H1 (cell line): ENCODE measurements at regions not wholly inside any gene's neighbourhood (a gene's known extent, or its start where the extent isn't known, plus 50 kb on each side); places are given as distances from the start of the nearest gene placed in this dataset.

Experiments
- CTCF ChIA-PET: fragments of 300-600 bp; sonication (Branson Sonifier 250); formaldehyde crosslinking; loops from one replicate; lab custom pipeline; 2021; ENCODE audit not compliant: partially characterized antibody; lab: Charles Lee
- POLR2A ChIA-PET: fragments of 300-600 bp; sonication (Branson Sonifier 250); formaldehyde crosslinking; loops from one replicate; lab custom pipeline; 2021; ENCODE audit warnings: inconsistent platforms; ENCODE audit not compliant: partially characterized antibody; lab: Charles Lee
- DNase-seq, 2 experiments: peaks; one replicate each; pipeline versions ENCODE4 v3.0.0 to v3.0.0-alpha.2; 2010 to 2022; ENCODE audit warnings: low spot score in 2 of 2, low read depth in 1 of 2, mixed read lengths in 1 of 2
- FAIRE-seq: peaks from 2 replicates; lab custom pipeline; 2011; peaks lifted over from hg19 to GRCh38; lab: Jason Lieb, UNC
- H2AFZ ChIP-seq: 2 replicates; pipeline ENCODE4 v1.8.1; 2012; ENCODE audit warnings: low read length, inconsistent platforms
- H2AK5ac ChIP-seq: 2 replicates; pipeline ENCODE4 v1.6.1; 2013; ENCODE audit warnings: low read depth, low read length
- H2BK120ac ChIP-seq: replicated peaks from 2 replicates; pipeline ENCODE3; 2013; ENCODE audit warnings: low read depth, low read length, inconsistent platforms
- H2BK12ac ChIP-seq: 2 replicates; pipeline ENCODE4 v1.6.1; 2013; ENCODE audit warnings: low read depth, low read length
- H2BK15ac ChIP-seq: 2 replicates; pipeline ENCODE4 v1.6.1; 2013; ENCODE audit warnings: low read length
- H2BK20ac ChIP-seq: 2 replicates; pipeline ENCODE4 v1.6.1; 2013; ENCODE audit warnings: low read length
- H2BK5ac ChIP-seq: 2 replicates; pipeline ENCODE4 v1.6.1; 2013; ENCODE audit warnings: low read depth, low read length
- H3K14ac ChIP-seq: 2 replicates; pipeline ENCODE4 v1.6.1; 2013; ENCODE audit warnings: inconsistent platforms; ENCODE audit not compliant: insufficient read length
- H3K18ac ChIP-seq: 2 replicates; pipeline ENCODE4 v1.6.1; 2013; ENCODE audit warnings: low read length; ENCODE audit errors: extremely low read depth
- H3K23ac ChIP-seq: 2 replicates; pipeline ENCODE4 v1.6.1; 2013; ENCODE audit warnings: inconsistent platforms; ENCODE audit not compliant: insufficient read length
- H3K23me2 ChIP-seq: 2 replicates; pipeline ENCODE4 v1.6.1; 2013; ENCODE audit warnings: low read depth, low read length
- H3K27ac ChIP-seq: 2 replicates; pipeline ENCODE4 v1.6.1; 2011; ENCODE audit warnings: low read depth, low read length, inconsistent platforms
- H3K27me3 ChIP-seq, 4 experiments: replicated peaks in 1 of 4; 1 replicate in 1 of 4; 2 replicates in 3 of 4; pipeline versions ENCODE4 v1.6.1 to v1.8.1; 2011 to 2013; ENCODE audit warnings: low read length in 3 of 4, mild to moderate bottlenecking in 3 of 4, inconsistent platforms in 2 of 4, mixed read lengths in 2 of 4, moderate library complexity in 1 of 4; ENCODE audit not compliant: control insufficient read depth in 3 of 4, insufficient read depth in 3 of 4; ENCODE audit errors: extremely low read depth in 1 of 4
- H3K36me3 ChIP-seq, 4 experiments: 2 replicates each; pipeline versions ENCODE4 v1.6.1 to v1.8.1; 2011 to 2013; ENCODE audit warnings: mild to moderate bottlenecking in 4 of 4, low read length in 3 of 4, moderate library complexity in 2 of 4, control low read depth in 1 of 4, inconsistent platforms in 1 of 4; ENCODE audit not compliant: insufficient read depth in 4 of 4, control insufficient read depth in 2 of 4
- H3K4ac ChIP-seq: replicated peaks from 2 replicates; pipeline ENCODE3; 2013; ENCODE audit warnings: low read length, low read depth, mixed read lengths, inconsistent platforms; ENCODE audit not compliant: insufficient read length
- H3K4me1 ChIP-seq, 4 experiments: replicated peaks in 1 of 4; 1 replicate in 1 of 4; 2 replicates in 3 of 4; pipeline versions ENCODE4 v1.6.1 to v1.8.1; 2011 to 2013; ENCODE audit warnings: low read length in 3 of 4, inconsistent platforms in 2 of 4, mixed read lengths in 1 of 4; ENCODE audit not compliant: insufficient read depth in 4 of 4, control insufficient read depth in 3 of 4
- H3K4me2 ChIP-seq, 2 experiments: 2 replicates each; pipeline versions ENCODE4 v1.6.1 to v1.8.1; 2011 to 2013; ENCODE audit warnings: low read depth in 2 of 2, low read length in 2 of 2, control low read depth in 1 of 2, inconsistent platforms in 1 of 2, mild to moderate bottlenecking in 1 of 2; ENCODE audit not compliant: insufficient read depth in 1 of 2
- H3K4me3 ChIP-seq, 4 experiments: fragments of 200-600, 300-600 bp in 1 of 4; sonication (generic), shearing (Covaris generic), sonication (Bioruptor Twin) in 1 of 4; 2 replicates each; pipeline versions ENCODE4 v1.5.1 to v1.8.1; 2011 to 2016; ENCODE audit warnings: low read length in 4 of 4, low read depth in 3 of 4, control low read depth in 2 of 4, inconsistent platforms in 2 of 4, mild to moderate bottlenecking in 2 of 4, mixed read lengths in 1 of 4, moderate library complexity in 1 of 4; ENCODE audit not compliant: insufficient read depth in 2 of 4; ENCODE audit errors: extremely low read depth in 1 of 4
- H3K56ac ChIP-seq: replicated peaks from 2 replicates; pipeline ENCODE3; 2013; ENCODE audit warnings: low read depth, mild to moderate bottlenecking, mixed read lengths, low read length, inconsistent platforms; ENCODE audit not compliant: insufficient read length
- H3K79me1 ChIP-seq: 2 replicates; pipeline ENCODE4 v1.6.1; 2013; ENCODE audit warnings: low read depth, low read length, control low read depth
- H3K79me2 ChIP-seq, 2 experiments: 2 replicates each; pipeline versions ENCODE4 v1.6.1 to v1.8.1; 2012 to 2013; ENCODE audit warnings: low read length in 2 of 2, mild to moderate bottlenecking in 2 of 2, inconsistent platforms in 1 of 2; ENCODE audit not compliant: insufficient read depth in 2 of 2, control insufficient read depth in 1 of 2
- H3K9ac ChIP-seq, 4 experiments: replicated peaks in 1 of 4; 1 replicate in 1 of 4; 2 replicates in 3 of 4; pipeline versions ENCODE4 v1.6.1 to v1.8.1; 2011 to 2013; ENCODE audit warnings: low read depth in 3 of 4, low read length in 3 of 4, control low read depth in 2 of 4, mild to moderate bottlenecking in 2 of 4, moderate library complexity in 2 of 4, inconsistent platforms in 1 of 4; ENCODE audit errors: extremely low read depth in 1 of 4
- H3K9me3 ChIP-seq, 2 experiments: 2 replicates each; pipeline versions ENCODE4 v1.6.1 to v1.8.1; 2012 to 2013; ENCODE audit warnings: mild to moderate bottlenecking in 2 of 2, moderate library complexity in 2 of 2, control low read depth in 1 of 2, inconsistent platforms in 1 of 2, low read depth in 1 of 2, low read length in 1 of 2, mixed read lengths in 1 of 2; ENCODE audit not compliant: insufficient read depth in 2 of 2
- H4K20me1 ChIP-seq, 2 experiments: replicated peaks in 1 of 2; 2 replicates each; pipeline versions ENCODE3 to v1.8.1; 2011 to 2013; ENCODE audit warnings: inconsistent platforms in 2 of 2, low read length in 2 of 2, mild to moderate bottlenecking in 1 of 2; ENCODE audit not compliant: insufficient read depth in 2 of 2, control insufficient read depth in 1 of 2
- H4K5ac ChIP-seq: 2 replicates; pipeline ENCODE4 v1.6.1; 2013; ENCODE audit warnings: low read length, low read depth, mixed read lengths, inconsistent platforms; ENCODE audit not compliant: insufficient read length
- H4K8ac ChIP-seq: 2 replicates; pipeline ENCODE4 v1.8.0; 2013; ENCODE audit warnings: mild to moderate bottlenecking, moderate library complexity, low read length, inconsistent platforms; ENCODE audit not compliant: insufficient read depth; ENCODE audit errors: extremely low read depth
- H4K91ac ChIP-seq: replicated peaks from 2 replicates; pipeline ENCODE3; 2013; ENCODE audit warnings: low read length, mixed read lengths, inconsistent platforms; ENCODE audit not compliant: insufficient read length
- RAD21 ChIP-seq, 2 experiments: IDR thresholded peaks in 1 of 2; conservative IDR thresholded peaks in 1 of 2; 2 replicates each; pipeline ENCODE4 v1.6.1; 2011; ENCODE audit warnings: low read depth in 2 of 2, low read length in 2 of 2, improper control_type of control experiment in 1 of 2, inconsistent platforms in 1 of 2, mild to moderate bottlenecking in 1 of 2, moderate library complexity in 1 of 2
- RXRA ChIP-seq: IDR thresholded peaks from 2 replicates; pipeline ENCODE4 v1.6.1; 2011; ENCODE audit warnings: low read depth, mild to moderate bottlenecking, low read length, moderate library complexity; ENCODE audit not compliant: insufficient read depth
- SIX5 ChIP-seq: IDR thresholded peaks from 2 replicates; pipeline ENCODE4 v1.6.1; 2011; ENCODE audit warnings: mild to moderate bottlenecking, low read depth, low read length
- TF ChIP-seq, protein P1 (sequence below), 3 experiments: IDR thresholded peaks; 1 replicate in 2 of 3; 2 replicates in 1 of 3; pipeline versions ENCODE4 v1.5.1 to v1.6.1; 2011; ENCODE audit warnings: low read length in 3 of 3, mild to moderate bottlenecking in 3 of 3, inconsistent platforms in 2 of 3, low read depth in 1 of 3, moderate library complexity in 1 of 3; ENCODE audit not compliant: insufficient read depth in 1 of 3; ENCODE audit errors: control extremely low read depth in 1 of 3

DNA sequence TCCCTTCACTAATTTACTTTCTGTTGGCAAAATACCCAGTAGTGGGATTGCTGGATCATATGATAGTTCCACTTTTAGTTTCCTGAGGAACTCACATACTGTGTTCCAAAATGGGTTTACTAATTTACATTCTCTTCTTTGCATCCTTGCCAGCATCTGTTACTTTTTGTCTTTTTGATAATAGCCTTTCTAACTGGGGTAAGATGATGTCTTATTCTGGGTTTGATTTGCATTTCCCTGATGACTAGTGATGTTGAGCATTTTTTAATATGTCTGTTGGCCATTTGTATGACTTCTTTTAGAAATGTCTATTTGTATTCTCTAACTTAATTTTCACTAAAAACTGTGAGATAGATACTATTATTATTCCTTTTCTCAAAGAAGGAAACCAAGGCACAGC, 411.7 kb downstream of the SOCS6 start:
- Histone ChIP-seq H4K5ac (no peak overlapping the region), H3K4me2 (no peak overlapping the region), H2BK120ac (no peak overlapping the region), H4K91ac (no peak overlapping the region)
- POLR2A ChIA-PET = no interaction called here
- TF ChIP-seq RXRA (no peak), RAD21 (IDR thresholded peaks at IDR 0.05 in 1 of 2, conservative IDR thresholded peaks at IDR 0.05 in 1 of 2; ENCODE audit: low read depth in 2 of 2, low read length in 2 of 2) (no peak), SIX5 (no peak)
- TF ChIP-seq, protein P1, sequence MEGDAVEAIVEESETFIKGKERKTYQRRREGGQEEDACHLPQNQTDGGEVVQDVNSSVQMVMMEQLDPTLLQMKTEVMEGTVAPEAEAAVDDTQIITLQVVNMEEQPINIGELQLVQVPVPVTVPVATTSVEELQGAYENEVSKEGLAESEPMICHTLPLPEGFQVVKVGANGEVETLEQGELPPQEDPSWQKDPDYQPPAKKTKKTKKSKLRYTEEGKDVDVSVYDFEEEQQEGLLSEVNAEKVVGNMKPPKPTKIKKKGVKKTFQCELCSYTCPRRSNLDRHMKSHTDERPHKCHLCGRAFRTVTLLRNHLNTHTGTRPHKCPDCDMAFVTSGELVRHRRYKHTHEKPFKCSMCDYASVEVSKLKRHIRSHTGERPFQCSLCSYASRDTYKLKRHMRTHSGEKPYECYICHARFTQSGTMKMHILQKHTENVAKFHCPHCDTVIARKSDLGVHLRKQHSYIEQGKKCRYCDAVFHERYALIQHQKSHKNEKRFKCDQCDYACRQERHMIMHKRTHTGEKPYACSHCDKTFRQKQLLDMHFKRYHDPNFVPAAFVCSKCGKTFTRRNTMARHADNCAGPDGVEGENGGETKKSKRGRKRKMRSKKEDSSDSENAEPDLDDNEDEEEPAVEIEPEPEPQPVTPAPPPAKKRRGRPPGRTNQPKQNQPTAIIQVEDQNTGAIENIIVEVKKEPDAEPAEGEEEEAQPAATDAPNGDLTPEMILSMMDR (IDR thresholded peaks at IDR 0.05; ENCODE audit: control extremely low read depth in 1 of 3, insufficient read depth in 1 of 3, low read depth in 1 of 3, low read length in 3 of 3) = no peak
- TF ChIP-seq, all 59 proteins: peak for 0
- Histone ChIP-seq H3K9ac (no peak overlapping the region), H3K23ac (no peak overlapping the region), H2BK15ac (no peak overlapping the region), H3K56ac (no peak overlapping the region), H3K36me3 (no peaks in the 10 kb centered on the region), H2BK5ac (no peak overlapping the region), H4K8ac (no peak overlapping the region), H3K18ac (no peak overlapping the region), H3K4me3 (no peak overlapping the region), H2BK12ac (no peak overlapping the region), H3K14ac (no peak overlapping the region), H3K27me3 (no peaks in the 10 kb centered on the region), H2BK20ac (no peak overlapping the region), H3K4me1 (no peaks in the 10 kb centered on the region), H3K79me2 (no peaks in the 10 kb centered on the region), H2AK5ac (no peak overlapping the region), H2AFZ (no peak overlapping the region), H3K23me2 (no peaks in the 10 kb centered on the region), H4K20me1 (no peaks in the 10 kb centered on the region), H3K27ac (no peak overlapping the region), H3K4ac (no peak overlapping the region), H3K79me1 (no peaks in the 10 kb centered on the region), H3K9me3 (peaks cover 61 to 69% of the 10 kb centered on the region in 2 experiments)
- FAIRE-seq (no peak), DNase-seq (no peak)
- CTCF ChIA-PET = no interaction called here
